NCI-H128 (cell line): ENCODE measurements at regions not wholly inside any gene's neighbourhood (a gene's known extent, or its start where the extent isn't known, plus 50 kb on each side); places are given as distances from the start of the nearest gene placed in this dataset.
A peak's percentile ranks its signal among the peaks of the same experiment; 100 is the strongest.

ENCODE experiments used
- DNase-seq: peaks from one replicate; lab custom pipeline; 2025; ENCODE audit not compliant: unreplicated experiment; lab: John Stamatoyannopoulos, UW

DNA sequence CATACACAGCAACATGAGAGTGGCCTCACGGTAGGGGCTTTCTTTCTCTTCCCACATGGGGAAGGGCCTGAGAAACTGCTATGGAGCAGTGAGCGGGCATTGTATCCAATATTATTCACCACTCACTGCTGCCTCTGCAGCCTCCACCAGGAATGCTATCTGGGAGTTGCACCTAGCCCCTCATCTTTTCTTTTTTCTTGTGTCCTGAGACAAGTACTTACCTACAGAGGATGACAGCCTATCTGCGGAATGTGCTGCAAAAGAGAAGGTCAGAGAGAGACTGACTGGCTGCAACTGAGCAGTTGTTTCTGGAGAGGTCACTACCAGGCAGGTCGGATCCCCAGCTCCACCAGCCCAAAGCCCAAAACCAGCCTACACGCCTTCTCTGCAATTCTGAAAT, 52.1 kb upstream of the HTATIP2 start:
- DNase-seq: no peak

DNA sequence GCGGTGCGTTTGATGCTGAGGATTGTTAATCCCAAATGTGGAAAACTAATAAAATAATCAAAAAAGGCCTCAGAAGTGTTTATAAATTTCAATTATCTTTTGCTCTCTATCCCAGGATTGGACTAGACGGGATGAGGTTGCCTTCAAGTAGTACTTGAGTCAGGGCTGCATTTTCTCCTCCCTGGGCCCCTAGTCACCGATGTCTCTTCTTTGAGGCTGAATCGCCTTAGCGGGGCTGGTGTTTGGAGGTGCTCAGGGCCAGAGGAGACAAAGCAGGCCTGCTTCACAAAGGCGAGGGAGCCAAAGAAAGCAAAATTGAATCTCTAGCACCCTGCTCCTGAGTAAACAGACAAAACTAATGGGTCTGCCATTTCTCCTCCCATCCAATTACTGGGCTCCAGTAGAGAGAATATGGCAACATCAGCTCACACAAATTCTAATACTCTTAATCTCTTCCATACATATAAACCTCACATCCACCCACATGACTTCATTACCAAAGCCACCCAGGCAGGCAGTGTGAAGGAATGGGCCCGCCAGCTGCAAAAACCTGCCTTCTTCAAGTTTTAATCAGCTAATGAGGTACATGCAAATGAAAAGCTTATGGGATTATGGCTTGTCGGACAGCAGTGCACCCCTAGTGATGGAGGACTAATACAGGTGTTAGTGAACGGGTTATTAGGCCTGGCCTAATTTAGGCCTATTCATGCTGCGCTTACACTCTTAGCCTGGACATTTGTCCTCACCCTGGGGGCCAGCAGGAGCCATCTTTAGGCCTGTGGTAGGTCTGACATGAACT, 52.7 kb upstream of the HTATIP2 start:
- DNase-seq: no peak

DNA sequence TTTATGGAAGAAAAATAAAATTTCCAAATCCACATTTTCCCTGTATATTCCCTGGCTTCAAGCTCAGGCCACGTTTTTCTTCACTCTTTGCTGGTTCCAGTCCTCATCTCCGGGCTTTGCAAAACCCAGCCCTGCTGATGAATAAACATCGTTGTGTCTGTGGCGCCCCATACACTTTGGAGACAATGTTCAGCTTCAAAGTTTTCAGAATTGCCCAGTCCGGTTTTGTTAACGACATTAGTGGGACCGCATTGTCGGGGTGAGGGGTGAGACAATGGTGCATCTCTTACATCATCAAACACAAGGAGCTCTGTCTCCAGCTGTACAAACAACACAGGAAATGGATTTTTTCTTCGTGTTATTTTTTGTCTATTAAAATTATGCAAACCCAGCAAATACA, 53.4 kb upstream of the HTATIP2 start:
- no peak for DNase-seq

DNA sequence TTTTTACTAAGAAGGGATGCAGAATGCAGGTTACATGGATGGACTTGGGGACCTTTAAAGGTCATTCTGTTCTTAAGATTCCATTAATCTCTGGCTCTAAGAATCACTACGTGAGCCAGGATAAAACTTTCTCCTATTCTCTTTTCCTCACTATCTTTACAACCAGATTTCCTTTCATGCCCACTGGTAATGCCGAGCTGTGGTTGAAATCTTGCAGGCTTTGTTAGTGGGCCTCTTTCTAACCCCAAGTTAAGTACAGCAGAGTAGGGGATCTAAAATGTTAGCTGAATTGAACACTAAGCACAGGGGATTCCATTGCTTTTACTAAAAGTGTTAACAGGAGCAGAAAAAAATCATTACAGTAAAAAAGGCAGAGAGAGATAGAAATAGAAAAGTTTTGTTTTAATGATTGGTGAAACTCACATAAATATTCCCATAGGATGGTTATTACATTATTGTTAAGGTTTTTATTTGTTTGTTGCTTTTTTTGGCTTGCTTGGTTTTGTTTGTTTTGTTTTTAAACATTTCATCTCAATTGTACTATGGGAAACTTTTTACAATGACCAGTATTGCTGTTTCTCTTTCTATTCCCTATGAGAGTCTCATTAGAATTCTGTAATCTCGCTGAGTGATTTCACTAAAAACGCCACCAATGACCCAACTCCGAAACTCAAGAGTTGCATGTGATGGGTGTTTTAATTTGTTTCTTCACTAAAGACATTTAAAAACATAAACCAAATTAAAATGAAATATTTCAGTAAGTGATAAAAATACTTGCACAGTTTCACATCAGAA, 54.1 kb upstream of the HTATIP2 start:
- DNase-seq: no peak

DNA sequence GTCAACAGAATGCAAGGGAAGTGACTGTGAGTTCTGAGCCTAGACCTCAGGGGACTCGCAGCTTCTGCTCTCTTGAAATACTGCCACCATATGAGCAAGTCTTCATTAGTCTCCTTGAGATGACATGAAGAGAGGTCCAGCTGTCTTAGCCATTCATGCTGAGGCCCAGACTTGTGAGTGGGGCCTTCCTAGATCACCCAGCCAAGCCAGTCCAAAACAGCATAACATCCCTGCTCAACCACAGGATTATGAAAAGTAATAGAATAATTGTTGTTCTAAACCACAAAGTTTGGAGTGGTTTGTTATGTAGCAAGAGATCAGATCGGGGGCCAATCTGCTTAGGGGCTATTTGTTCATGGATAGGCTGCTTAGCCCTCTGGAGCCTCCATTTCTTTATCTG, 54.9 kb upstream of the HTATIP2 start:
- no peak for DNase-seq

DNA sequence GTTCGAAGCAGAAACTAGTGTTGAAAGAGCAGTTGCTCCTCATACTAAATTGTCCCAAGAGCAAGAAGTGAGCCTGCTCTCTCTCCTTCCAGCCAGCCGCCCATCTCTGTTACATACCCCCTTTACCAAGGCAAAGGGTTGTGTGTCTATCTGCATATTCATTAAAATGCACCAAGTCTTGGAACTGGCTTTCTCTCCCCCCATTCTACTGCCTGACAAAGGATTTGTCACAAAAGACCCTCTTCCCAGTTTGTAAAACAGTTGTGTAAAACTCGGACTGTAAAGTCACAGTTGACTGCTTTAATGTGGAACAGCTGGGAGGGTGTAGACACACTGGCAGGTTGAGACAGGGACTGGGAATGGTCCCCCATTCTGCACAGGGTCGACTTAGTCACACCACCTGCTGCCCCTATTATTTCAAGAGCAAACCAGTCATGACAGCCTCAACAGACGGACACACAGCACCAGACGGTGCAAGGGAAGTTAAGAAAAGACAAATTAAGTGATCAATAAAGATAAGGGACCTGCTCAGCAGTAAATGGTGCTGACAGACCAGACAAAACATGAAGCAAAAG, 60.0 kb upstream of the HTATIP2 start:
- DNase-seq: no peak

DNA sequence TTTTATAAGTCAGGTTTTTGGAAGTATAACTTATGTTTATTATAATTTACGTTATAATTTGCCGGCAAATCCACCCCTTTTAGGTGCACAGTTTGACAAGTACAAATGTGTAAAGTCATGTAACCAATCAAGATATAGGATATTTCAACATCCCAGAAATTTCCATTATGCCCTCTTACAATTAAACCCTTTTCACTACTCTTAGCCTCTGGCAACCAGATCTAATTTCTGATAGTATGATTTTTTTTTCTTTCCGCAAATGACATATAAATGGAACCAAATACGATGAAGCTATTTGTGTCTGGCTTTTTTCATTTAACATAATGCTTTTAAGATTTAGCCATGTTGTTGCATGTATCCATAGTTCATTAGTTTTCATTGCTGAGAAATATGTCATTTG, 69.5 kb upstream of the HTATIP2 start:
- no peak for DNase-seq

DNA sequence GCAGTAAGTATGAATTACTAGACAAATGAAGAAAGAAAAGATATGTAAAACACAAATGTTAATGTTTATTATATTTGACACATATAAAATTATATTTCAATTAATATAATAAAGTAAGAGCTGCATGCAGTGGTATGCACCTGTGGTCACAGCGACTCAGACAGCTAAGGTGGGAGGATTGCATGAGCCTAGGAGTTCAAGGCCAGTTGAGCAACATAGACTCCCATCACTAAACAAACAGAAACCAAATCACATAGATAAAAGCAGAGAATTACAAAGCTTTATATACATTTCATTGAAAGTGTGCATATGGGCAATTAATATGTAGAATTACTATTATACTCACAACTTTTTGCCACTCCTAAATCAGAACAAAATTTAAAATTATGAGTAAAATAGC, 70.0 kb upstream of the HTATIP2 start:
- DNase-seq: no peak

DNA sequence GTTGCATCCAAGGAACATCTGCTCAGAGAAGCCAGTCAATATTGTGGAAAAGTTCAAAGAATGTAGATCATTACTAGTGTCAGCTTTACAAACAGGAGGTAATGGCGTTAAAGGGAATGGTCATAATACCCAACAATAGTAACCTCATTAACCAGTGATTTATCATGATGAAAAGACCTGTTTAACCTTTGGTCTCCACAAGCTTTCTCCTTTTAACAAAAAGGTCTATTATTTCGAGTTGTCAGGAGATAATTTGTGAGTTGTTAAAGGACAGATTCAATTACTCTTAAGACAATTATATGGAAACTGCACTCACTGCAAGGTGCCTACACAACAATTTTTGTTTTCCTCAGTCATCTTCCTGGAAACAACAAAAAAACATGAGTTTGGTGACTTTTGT, 73.8 kb upstream of the HTATIP2 start:
- DNase-seq: no peak

DNA sequence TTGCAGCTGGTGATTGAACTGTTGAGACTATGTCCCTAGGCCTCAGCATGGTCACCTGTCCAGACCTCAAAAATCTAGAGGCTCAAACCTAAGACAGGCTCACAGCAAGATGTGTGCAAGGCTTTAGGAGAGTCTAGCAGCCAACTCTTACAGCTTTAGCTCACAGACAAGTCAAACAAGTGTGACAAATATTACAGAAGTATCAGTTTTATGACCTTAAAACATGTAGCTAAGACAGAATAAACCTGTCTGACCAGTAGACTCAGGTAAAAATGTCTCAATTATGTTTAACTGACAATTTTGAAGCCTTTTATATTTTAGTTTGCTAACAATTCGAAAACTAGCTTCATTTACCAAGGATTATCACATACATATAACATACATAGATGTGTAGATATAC, 80.0 kb upstream of the HTATIP2 start:
- no peak for DNase-seq

DNA sequence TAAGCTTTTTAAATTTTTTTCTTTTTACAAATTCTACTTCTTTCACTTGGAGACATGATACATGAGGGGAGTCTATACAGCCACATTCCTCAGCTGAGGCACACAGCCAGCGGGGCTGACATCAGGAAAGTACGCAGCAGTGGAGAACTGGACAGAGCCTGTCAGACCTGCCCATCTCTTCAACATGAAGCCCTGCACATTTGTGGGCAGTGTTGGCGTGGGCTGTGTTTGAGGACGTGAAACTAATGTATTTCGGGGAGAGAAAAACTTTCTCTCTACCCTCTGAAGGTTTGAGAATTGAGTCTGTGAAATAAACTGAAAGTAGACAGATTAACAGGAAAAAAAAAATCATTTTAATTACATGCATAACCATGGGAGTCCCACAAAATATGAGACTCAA, 84.8 kb upstream of the HTATIP2 start:
- DNase-seq: no peak

DNA sequence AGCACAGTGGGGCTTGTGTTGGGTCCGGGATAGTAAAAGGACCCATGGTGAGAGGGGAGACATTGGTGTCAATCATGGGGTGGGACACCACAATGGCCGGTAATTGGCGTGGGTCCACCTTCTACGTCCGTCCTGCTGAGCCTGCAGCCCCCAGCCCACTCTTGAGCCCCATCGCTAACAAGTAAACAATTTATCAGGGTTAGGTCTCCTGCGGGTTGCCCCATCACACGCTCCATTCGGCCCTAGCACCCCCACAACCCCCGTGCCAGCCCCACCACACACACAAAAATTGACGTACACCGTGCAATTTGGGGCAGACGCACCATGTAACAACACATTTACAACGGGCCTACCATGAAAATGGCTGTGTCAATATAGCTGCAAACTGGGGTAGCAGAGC, 86.5 kb upstream of the HTATIP2 start:
- no peak for DNase-seq

DNA sequence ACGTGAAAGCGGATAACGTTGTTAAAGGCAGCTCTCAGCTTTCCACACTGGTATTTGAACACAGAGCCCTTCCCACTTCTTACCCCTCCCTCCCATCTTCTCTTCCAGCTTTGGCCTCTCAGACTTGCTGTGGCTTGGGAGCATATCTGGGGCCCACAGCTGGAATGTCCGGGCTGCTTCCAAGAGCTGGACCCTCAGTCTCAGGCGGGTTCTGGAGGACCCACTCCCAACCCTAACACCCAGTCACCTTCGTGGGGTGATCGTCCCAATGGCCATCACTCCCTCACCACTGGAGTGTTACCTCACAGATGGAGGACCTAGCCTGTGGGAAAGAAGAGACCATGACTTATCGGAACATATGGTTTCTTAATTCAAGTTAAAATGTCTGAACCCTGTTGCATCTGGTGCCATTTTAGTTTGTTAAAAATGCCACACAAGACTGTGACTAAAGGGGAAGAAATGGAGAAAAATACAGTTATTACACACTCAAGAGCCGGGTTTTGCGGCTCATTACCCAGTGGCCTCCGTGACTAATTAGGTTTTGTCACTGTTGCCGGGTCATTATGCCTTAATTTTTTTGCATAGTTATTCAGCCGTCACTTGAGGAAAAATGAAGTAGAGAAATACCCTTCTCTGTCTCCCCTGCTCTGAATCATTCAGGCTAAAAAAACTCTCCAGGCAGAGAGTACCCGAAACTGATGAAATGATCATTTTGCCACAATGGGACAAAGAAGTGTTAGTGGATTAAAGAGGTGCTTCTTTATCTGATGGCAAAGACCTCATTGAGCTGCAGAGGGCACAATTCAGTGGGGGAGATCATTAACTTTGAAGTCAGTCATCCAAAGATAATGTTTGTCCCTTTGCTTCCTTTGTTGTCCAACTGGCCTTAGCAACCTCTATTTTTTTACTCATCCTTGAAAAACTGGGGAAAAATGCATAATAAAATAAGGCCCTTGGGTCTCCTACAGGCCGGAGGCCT, 87.2 kb upstream of the HTATIP2 start:
- DNase-seq: no peak

DNA sequence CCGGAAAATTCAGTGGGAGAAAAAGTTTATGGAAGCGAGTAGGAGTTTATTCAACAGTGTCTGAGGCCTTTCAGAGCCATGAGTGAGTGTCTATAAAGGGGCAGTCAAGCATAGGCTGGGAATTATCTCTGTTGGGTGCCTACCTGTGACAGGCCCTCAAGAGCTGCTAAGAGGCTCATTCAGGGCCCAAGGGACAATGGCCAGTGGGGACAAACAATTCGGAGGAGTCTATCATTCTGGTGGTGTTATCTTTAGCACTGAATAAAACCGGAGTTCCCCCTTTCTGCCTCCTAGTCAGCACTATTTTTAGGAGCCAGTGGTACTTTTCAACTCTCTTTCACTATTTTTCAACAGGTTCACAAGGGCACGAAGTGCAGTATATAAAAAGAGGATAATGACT, 89.5 kb upstream of the HTATIP2 start:
- peak; percentile 22 for DNase-seq

DNA sequence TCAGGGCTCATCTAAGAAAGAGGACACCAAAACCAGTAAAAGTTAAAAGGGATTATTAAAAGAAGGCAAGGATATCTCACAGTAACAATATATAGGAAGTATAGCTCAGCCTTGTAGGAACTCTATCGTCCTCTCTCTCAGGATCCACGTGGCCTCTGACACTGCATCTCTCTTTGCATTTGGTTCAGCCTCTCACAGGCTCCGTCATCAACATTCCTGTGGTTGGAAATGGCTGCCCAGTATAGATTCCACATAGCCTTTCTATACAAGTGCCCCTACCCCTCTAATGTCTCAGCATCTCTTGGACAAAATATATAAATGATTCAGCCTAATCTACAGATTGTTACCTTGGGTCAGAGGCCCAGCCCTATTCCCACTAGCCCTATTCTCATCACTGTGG, 101.3 kb upstream of the DBX1 start:
- no peak for DNase-seq

DNA sequence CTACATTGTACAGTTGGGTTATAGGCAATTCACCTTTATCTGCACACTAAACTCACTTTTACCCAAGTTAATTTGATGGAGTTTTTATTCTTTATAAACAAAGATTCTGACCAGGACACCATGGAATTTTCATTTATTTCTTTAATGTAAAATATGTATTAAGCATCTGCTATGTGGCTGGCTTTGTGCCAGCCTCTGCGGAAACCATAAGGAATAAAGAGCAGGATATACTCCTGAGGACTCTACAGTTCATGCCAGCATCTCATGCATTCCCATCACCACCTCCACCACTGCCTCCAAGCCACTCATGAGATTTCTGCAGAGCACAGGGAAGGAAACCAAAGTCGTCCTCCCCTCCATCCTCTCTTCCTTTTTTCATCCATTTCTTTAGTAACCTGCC, 100.0 kb upstream of the DBX1 start:
- no peak for DNase-seq

DNA sequence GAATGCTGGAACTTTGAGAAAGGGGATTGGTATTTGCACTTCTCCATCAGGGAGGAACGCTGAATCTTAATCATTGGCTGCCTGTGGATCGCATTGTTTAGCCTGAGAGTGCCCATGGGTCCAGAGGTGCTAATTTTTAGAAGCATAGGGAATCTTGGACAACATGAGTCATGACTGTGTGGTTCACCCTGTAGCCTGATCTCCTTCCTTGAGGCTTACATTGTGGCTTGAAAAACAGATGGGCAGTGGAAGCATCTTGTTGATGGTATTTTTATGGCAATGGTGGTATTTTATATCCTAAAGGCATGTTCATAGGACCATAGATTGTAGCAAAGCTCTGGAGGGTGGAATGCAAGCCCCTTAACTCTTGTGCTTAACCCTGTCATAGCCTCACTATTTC, 99.2 kb upstream of the DBX1 start:
- DNase-seq: no peak

DNA sequence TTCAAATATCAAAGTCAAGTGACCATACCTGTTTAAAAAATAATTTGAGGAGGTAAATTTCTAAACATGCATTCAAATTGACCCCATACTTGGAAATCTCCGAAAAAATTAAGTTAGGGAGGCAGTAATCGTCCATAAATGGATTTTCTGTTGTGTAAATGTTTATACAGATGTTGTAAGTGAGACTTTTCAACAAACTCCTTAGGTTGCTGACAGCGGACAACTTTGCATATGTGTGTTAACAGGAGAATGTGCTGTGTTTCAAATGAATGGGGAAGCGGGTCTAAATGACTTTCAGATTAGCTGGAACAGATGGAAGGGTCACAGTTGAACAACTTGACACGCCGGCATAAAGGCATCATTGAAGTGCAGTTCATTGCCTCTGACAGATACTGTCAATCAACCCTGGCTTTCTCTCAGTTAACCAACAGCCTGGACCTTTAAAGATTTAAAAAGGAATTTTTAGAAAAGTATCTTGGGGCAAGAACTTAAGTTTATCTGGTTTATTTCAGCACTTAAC, 98.2 kb upstream of the DBX1 start:
- no peak for DNase-seq

DNA sequence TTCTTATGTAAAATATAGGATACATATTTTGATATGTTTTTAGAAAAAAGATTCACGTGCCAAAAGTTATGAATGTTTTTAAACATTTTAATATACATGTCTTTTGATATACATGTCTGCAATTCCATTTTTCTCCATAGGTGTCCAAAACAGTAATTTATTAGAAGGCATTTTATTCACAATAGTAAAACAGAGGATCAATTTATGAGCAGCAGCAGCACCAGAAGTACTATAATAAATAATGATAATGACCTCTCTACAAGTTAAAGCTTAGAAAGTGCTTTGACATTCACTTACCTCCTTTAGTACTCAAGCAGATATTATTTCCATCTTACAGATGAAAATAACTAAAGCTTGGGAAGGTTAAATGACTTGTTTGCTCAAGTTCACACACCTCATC, 96.7 kb upstream of the DBX1 start:
- DNase-seq: no peak

DNA sequence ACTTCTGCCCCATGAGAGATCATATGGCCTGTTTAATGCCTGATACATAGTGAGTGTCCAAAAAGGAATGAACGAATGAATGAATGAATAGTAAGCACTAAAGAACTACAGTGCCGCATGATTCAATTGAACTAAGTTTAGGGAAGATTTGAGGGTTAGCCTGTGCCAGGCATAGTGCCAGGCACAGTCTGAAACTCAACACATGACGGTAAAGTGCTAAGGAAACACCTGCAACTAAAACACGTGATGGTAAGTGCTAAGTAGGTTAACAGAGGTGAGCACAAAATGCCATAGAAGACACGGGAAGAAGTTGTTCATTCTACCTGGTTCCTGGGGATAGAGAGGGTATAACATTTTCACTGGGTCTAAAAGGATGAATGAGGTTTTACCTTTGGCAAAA, 93.5 kb upstream of the DBX1 start:
- no peak for DNase-seq

DNA sequence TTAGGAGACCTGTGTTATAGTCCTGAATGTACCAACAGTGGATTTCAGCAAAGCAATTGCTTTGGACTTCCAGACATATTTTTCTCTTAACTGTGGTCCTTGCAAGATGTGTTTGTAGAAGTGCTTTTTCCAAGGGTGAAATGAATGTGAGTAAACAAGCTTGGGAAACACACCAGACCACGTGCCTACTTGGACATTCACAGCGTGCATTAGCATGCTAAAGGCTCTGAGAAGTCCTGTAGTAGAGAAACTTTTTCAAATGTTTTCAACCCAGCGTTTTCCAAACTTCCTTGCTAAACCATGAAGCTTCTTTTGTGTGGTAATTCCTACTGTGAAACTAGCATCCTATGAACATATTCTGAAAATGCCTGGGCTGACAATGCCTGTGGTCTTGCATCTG, 91.2 kb upstream of the DBX1 start:
- no peak for DNase-seq
